ENCODE measurements at regions not wholly inside any gene's neighbourhood (a gene's known extent, or its start where the extent isn't known, plus 50 kb on each side); places are given as distances from the start of the nearest gene placed in this dataset.

DNA sequence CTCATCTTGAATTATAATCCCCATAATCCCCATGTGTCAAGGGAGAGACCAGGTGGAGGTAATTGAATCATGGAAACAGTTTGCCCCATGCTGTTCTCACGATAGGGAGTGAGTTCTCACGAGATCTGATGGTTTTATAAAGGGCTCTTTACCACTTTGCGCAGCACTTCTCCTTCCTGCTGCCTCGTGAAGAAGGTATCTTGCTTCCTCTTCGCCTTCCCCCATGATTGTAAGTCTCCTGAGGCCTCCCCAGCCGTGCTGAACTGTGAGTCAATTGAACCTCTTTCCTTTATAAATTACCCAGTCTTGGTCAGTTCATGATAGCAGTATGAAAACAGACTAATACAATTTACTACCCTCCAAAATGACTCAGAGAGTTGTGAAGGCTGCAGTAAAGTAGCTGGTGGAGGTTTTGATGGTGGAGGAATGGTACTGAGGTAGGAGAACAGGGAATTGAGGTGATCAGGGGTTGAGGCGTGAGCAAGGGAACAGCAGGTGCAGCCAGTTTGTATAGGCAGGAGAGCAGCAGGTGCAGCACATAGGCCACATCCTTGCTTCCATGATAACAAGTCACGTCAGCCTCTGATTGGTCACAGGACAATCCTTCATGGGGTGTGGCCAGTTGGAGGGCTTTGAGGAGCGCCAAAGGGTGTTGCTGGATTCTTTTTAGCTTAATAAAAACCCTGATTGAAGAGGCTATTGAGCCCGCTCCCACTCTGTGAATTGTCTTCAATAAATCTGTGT is 150.0 kb downstream of the CDC5L start:
- H3K9me3 Mint-ChIP-seq: peaks cover 22% of the 10 kb centered on the region
- DNase-seq (ENCODE audit: low spot score) (no peak), ATAC-seq (no peak)
- H3K36me3 Mint-ChIP-seq: peaks cover 7% of the 10 kb centered on the region; the same call in 1 of the 2 replicates
- H3K27ac Mint-ChIP-seq: no peak overlapping the region
- CTCF ChIA-PET: no interaction called here
- H3K4me1 Mint-ChIP-seq: peaks cover 16% of the 10 kb centered on the region
- TF ChIP-seq, protein P1, sequence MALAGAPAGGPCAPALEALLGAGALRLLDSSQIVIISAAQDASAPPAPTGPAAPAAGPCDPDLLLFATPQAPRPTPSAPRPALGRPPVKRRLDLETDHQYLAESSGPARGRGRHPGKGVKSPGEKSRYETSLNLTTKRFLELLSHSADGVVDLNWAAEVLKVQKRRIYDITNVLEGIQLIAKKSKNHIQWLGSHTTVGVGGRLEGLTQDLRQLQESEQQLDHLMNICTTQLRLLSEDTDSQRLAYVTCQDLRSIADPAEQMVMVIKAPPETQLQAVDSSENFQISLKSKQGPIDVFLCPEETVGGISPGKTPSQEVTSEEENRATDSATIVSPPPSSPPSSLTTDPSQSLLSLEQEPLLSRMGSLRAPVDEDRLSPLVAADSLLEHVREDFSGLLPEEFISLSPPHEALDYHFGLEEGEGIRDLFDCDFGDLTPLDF (CRISPR knock-in tag; IDR thresholded peaks at IDR 0.05): no peak
- no peak for TF ChIP-seq OVOL2 (CRISPR knock-in tag; IDR thresholded peaks at IDR 0.05; ENCODE audit: borderline replicate concordance)
- TF ChIP-seq ETV6 (CRISPR knock-in tag; IDR thresholded peaks at IDR 0.05): no peak
- no peak for TF ChIP-seq GRHL2 (CRISPR knock-in tag; IDR thresholded peaks at IDR 0.05; ENCODE audit: insufficient replicate concordance, severe bottlenecking)
- no peak for TF ChIP-seq TEAD4 (CRISPR knock-in tag; IDR thresholded peaks at IDR 0.05)
- no peak for TF ChIP-seq FOXK1 (CRISPR knock-in tag; IDR thresholded peaks at IDR 0.05)
- TF ChIP-seq, protein P2, sequence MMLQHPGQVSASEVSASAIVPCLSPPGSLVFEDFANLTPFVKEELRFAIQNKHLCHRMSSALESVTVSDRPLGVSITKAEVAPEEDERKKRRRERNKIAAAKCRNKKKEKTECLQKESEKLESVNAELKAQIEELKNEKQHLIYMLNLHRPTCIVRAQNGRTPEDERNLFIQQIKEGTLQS (CRISPR knock-in tag; conservative IDR thresholded peaks at IDR 0.05): no peak
- TF ChIP-seq, protein P3, sequence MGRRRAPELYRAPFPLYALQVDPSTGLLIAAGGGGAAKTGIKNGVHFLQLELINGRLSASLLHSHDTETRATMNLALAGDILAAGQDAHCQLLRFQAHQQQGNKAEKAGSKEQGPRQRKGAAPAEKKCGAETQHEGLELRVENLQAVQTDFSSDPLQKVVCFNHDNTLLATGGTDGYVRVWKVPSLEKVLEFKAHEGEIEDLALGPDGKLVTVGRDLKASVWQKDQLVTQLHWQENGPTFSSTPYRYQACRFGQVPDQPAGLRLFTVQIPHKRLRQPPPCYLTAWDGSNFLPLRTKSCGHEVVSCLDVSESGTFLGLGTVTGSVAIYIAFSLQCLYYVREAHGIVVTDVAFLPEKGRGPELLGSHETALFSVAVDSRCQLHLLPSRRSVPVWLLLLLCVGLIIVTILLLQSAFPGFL (CRISPR knock-in tag; IDR thresholded peaks at IDR 0.05; ENCODE audit: borderline replicate concordance): no peak
- no peak for TF ChIP-seq ATF1 (CRISPR knock-in tag; IDR thresholded peaks at IDR 0.05)
- TF ChIP-seq, protein P4, sequence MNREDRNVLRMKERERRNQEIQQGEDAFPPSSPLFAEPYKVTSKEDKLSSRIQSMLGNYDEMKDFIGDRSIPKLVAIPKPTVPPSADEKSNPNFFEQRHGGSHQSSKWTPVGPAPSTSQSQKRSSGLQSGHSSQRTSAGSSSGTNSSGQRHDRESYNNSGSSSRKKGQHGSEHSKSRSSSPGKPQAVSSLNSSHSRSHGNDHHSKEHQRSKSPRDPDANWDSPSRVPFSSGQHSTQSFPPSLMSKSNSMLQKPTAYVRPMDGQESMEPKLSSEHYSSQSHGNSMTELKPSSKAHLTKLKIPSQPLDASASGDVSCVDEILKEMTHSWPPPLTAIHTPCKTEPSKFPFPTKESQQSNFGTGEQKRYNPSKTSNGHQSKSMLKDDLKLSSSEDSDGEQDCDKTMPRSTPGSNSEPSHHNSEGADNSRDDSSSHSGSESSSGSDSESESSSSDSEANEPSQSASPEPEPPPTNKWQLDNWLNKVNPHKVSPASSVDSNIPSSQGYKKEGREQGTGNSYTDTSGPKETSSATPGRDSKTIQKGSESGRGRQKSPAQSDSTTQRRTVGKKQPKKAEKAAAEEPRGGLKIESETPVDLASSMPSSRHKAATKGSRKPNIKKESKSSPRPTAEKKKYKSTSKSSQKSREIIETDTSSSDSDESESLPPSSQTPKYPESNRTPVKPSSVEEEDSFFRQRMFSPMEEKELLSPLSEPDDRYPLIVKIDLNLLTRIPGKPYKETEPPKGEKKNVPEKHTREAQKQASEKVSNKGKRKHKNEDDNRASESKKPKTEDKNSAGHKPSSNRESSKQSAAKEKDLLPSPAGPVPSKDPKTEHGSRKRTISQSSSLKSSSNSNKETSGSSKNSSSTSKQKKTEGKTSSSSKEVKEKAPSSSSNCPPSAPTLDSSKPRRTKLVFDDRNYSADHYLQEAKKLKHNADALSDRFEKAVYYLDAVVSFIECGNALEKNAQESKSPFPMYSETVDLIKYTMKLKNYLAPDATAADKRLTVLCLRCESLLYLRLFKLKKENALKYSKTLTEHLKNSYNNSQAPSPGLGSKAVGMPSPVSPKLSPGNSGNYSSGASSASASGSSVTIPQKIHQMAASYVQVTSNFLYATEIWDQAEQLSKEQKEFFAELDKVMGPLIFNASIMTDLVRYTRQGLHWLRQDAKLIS (CRISPR knock-in tag; IDR thresholded peaks at IDR 0.05; ENCODE audit: borderline replicate concordance): no peak
- TF ChIP-seq ZNF423 (CRISPR knock-in tag; IDR thresholded peaks at IDR 0.05): no peak
- TF ChIP-seq NFE2L1 (CRISPR knock-in tag; IDR thresholded peaks at IDR 0.05): no peak
- TF ChIP-seq, protein P5, sequence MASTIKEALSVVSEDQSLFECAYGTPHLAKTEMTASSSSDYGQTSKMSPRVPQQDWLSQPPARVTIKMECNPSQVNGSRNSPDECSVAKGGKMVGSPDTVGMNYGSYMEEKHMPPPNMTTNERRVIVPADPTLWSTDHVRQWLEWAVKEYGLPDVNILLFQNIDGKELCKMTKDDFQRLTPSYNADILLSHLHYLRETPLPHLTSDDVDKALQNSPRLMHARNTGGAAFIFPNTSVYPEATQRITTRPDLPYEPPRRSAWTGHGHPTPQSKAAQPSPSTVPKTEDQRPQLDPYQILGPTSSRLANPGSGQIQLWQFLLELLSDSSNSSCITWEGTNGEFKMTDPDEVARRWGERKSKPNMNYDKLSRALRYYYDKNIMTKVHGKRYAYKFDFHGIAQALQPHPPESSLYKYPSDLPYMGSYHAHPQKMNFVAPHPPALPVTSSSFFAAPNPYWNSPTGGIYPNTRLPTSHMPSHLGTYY (CRISPR knock-in tag; IDR thresholded peaks at IDR 0.05): no peak
- TF ChIP-seq TEAD1 (CRISPR knock-in tag; IDR thresholded peaks at IDR 0.05): no peak
- no peak for TF ChIP-seq SP1 (CRISPR knock-in tag; conservative IDR thresholded peaks at IDR 0.05)
- no peak for TF ChIP-seq CBFB (CRISPR knock-in tag; IDR thresholded peaks at IDR 0.05; ENCODE audit: low read depth)
- TF ChIP-seq, protein P6, sequence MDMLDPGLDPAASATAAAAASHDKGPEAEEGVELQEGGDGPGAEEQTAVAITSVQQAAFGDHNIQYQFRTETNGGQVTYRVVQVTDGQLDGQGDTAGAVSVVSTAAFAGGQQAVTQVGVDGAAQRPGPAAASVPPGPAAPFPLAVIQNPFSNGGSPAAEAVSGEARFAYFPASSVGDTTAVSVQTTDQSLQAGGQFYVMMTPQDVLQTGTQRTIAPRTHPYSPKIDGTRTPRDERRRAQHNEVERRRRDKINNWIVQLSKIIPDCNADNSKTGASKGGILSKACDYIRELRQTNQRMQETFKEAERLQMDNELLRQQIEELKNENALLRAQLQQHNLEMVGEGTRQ (CRISPR knock-in tag; IDR thresholded peaks at IDR 0.05): no peak
- TF ChIP-seq, protein P7, sequence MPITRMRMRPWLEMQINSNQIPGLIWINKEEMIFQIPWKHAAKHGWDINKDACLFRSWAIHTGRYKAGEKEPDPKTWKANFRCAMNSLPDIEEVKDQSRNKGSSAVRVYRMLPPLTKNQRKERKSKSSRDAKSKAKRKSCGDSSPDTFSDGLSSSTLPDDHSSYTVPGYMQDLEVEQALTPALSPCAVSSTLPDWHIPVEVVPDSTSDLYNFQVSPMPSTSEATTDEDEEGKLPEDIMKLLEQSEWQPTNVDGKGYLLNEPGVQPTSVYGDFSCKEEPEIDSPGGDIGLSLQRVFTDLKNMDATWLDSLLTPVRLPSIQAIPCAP (CRISPR knock-in tag; IDR thresholded peaks at IDR 0.05): no peak
- TF ChIP-seq MXD4 (CRISPR knock-in tag; IDR thresholded peaks at IDR 0.05; ENCODE audit: borderline replicate concordance): no peak
- POLR2A ChIA-PET: no interaction called here
- H3K4me3 Mint-ChIP-seq: no peak overlapping the region
- H3K27me3 Mint-ChIP-seq (ENCODE audit: low read depth): no peaks in the 10 kb centered on the region; the same call in 1 of the 2 replicates
